Activated CD8-positive, alpha-beta memory T cell treated with anti-CD3 and anti-CD28 coated beads for 4 hours (primary cell): ENCODE measurements at regions not wholly inside any gene's neighbourhood (a gene's known extent, or its start where the extent isn't known, plus 50 kb on each side); places are given as distances from the start of the nearest gene placed in this dataset.
"Not testable (repeated sequence)": the region's sequence is repeated elsewhere in the genome, so short reads cannot be mapped to it uniquely, and the experiment has no call there.

Experiments used
- DNase-seq, 2 donors: peaks; one replicate each; pipeline ENCODE4 v3.0.0-alpha.2; 2020; ENCODE audit warnings: low read depth in 2 of 2

DNA sequence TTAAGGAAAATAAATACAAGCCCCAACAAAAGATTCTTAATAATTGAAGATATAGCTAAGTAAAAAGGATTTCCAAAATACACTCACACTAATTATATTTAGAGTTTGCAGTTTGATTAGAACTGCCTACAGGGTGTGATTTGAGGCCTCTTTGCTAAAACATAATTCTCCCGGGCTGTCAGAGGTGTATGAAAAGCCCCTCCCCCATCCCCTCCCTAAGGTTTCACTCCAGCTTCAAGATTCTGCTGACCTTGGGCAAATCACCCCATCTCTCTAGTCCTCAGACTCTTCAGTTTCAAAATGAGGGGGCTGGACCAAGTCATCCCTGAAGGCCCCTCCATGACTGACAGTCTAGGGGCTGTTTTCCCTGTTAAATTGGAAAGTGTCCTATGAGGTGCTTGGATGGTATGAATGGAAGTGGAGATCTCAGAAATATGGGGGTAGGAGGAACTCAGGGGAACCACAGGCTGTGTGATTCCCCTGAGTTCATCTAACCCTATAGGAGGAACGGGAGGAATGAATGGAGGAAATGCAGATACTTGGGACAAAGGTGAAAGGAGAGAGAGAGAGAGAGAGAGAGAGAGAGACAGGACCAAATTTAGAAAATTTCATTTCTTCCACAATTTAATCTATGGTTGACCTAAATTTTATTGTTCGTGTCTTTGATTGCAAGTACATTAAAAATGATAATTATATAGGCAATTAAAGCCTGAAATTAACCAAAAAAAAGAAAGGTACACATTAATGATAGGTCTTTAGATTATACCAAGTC is 107.5 kb downstream of the SPP2 start:
- no peak for DNase-seq

DNA sequence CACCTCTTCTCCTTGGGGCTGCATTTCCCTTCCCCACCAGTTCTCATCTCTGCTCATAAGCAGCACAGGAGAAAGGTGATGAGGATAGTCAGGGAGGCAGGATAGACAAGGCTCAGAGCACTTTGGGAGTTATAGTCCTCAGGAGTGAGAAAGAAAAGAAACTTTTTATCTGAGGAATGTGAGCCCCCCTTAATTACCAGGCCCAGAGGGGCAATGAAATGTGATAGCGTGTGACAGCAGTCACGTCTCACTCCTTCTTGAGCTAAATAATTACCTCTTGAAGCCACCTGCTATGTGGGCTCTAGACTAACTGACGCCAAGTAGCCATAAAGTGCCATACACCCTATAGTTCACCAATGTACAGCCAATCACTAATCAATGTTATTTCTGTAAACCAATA is 105.8 kb downstream of the SPP2 start:
- no peak for DNase-seq

DNA sequence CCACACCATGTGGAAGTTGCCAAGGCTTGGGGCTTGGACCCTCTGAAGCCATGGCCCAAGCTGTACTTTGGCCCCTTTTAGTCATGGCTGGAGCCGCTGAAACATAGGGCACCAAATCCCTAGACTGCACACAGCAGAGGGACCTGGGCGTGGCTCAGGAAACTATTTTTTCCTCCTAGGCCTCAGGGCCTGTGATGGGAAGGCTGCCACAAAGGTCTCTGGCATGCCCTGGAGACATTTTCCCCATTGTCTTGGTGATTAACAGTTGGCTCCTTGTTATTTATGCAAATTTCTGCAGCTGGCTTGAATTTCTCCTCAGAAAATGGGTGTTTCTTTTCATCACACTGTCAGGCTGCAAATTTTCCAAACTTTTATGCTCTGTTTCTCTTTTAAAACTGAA is 102.3 kb downstream of the SPP2 start:
- not testable (repeated sequence) for DNase-seq

DNA sequence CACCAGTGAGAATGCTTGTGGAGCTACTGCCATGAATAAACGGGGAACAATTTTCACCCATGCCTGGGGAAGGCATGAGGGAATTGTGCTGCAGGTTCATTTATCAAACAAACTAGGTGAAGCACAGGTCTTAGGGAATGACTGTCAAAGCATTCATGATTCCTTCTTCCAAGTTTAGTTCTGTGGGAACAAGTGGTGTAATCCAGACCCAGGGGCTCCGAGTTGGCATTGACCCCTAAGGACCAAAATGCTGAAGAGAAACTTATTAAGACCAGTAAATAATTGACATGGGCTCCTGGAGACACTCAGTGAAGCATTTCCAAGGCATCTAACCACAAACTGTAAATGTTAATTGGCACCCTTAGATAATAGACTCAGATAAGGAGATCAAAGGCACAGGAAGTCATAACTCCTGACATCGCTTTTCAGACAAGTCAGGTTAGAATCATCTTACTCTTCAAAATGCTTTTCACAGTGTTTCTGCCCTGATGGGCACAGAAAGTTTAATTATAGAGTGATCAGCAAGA is 96.9 kb downstream of the SPP2 start:
- DNase-seq, result no peak

DNA sequence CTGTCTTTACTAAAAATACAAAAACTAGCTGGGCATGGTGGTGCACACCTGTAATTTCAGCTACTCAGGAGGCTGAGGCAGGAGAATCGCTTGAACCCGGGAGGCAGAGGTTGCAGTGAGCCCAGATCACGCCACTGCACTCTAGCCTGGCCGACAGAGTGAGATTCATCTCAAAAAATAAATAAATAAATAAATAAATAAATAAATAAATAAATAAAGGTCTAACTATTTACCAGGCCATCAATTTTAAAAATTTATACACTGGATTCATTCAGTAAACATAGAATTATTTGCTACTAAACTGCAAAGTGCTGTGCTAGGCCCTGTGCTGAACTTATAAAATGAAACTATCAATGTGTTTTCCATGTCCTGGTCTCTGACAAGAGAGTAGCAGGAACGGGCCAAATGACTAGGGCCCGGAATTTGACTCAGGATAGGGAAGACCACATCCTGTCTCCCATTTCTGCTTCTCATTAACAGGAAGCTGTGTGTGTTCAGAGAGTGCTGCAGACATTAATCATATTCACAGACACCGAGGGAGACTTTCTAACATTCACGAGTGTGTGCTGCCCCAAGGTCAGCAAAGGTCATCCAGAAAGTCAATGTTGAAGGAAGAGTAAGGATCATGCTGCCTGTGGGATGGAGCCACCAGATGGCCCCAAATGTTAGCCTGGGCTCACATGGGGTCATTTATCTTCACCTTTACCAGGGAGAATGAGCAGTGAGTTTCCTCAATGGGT is 95.8 kb downstream of the SPP2 start:
- DNase-seq, result no peak

DNA sequence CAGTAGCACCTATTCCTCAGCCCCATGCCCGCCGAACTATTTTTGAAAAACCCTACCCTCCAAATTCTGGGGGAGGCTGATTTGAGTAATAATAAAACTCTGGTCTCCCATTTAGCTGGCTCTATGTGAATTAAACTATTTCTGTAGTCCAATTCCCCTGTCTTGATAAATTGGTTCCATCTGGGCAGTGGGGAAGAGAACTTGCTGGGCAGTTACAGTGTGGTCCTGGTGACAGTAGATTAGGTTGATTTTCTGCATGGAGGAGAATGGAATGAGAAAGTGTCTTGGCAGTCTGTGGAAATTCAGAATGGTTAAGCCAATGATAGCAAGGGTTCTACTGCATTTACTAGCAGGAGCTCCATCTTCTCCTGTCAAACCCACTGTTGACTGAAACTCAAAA is 95.0 kb downstream of the SPP2 start:
- no peak for DNase-seq

DNA sequence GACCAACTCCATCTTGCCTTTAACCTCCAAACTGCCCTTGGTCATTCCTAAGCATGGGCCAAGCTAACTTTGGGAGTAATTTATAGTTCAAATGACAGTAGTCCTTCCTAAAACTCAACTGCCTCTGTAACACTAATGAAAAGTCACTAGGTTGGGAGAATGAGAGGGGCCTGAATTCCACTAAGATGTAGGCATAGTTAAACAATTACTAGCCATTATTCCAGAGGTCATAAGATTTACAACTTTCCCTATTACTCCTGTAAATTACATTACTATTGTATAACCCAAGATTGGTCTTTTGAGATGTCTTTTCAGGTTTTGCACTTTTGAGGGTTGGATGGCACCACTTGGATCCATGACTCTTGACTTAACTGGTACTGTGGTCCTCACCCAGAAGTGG is 94.6 kb downstream of the SPP2 start:
- no peak for DNase-seq

DNA sequence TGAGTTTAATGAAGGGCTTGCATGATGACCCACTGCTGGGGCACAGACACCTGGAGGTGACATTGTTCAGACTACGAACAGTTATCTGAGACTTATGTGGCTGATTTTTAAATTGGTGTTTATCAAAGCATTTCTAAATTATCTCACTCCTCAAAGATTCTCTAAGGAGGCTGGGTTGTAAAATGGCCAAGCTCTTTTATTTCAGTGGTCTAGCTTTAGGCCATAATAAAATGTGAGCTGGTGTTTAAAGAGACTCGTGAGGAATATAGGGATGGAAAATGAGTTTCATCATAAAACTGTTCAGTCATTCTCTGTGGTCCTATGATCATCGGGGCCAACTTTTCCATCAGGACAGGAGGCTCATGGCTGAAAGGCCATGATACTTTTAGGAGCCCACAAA is 93.4 kb downstream of the SPP2 start:
- DNase-seq, result no peak

DNA sequence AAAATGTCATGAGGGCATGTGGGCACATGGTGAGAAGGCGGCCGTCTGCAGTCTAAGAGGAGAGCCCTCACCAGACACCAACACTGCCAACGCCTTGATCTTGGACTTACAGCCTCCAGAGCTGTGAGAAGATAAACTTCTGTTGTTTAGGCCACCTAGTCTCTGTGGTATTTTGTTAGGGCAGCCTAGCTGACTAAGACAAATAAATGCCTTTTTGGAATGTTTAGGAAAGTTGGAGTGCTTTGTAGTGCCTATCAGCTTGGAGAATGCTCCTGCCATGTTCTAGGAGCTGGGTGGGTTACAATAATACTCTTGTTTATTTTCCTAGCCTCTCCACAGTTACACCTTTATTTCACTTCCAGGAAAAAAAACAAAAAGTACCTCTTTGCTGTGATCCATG is 92.0 kb downstream of the SPP2 start:
- no peak for DNase-seq

DNA sequence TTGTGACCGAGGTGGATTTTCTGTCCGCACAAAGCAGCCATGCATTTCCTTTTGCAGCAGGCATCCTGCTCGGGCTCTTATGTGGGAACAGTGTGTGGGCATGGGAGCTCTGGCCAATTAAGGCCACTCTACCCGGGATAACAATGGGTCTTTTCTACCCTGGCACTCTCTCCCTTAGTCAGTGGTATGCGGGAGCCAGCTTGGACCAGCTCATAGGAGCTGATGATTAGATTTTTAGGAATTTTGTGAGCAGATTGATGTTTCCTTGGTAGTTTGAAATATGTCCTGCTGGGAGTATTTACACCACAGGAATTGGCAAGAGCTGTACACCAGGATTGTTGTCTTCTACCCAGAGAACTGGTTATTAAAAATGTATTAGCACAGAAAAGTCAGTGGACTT is 89.3 kb downstream of the SPP2 start:
- no peak for DNase-seq

DNA sequence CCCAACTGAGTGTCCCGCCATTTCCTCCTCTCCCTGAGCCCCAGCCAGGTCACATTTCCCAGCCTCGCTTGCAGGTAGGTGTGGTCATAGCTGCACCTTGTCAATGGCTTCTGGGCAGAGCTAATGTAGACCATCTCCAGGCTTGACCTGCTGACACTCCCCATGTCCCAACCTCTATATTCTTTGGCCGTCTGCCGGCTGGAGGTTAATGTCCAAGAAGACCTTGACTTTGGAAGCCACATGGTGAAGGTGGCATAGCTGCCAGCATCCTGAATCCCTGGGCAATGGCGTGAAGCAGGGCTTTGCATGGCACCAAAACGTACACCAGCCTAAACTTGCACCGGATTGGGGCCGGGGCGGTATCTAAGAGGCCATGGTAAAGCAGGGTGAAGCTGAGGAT is 88.3 kb downstream of the SPP2 start:
- no peak for DNase-seq

DNA sequence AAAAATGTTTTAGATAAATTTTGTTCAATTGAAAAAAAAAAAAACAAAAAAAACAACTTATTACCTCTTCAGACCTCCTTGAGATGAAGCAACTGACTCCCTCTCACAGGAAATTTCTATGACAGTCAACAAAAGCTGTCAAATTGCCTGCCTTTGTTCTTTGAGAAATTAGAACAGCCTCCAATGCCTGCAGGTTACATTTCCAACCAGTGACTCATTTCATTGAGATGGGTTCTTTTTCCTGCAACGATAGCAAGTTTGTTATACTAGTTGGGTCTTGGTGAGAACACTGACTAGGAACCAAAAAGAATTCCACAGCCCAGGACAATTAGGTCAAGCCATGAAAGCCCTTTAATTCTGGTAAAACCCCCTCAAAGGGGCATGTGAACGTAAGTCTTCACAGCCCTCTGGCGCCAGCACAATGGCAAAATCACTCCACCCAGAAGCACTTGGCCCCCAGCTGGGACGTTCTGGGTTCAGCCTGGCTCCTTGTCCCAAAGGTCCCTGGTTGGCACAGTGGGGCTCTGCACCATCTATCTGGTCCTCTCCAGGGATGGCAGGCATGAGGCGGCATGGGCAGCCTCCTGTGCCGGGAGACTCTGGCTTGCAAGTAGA is 87.0 kb downstream of the SPP2 start:
- no peak for DNase-seq

DNA sequence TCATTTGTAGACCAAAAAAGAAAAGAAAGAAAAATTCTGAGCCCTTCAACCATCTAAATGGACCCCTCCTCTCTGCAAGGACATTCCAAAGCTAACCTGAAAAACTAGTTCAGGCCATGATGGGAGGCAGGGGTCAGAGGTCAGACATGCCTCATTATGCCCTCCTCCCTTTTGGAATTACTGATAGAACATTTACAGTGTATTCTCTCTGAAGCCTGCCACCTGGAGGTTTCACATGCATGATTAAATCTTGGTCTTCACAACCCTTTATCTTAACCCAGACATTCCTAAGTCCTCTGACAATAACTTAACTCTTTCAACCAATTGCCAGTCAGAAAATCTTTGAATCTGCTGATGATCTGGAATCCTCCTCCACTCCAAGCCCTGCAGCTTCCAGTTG is 86.0 kb downstream of the SPP2 start:
- no peak for DNase-seq

DNA sequence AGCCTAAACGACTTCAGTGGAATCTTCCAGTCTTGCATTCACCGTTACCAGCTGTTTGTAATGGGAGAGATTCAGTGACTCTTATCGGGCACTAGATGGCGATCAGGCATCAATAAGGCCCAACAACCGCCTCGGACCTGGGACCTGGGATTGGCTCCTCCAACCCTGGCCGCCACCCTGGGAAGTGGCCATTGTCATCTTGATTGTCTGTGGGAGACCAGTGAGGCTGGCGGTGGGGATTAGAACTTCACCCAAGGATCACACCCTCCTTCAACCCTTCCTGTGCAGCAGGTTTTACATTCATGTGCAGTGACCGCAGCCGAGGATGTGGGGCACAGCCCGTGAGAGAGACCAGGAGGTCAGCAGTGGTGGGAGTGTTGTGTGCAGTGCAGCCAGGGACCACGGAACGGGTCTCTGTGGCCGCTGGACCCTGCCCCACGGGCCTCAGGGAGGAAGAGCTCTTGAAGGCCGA is 85.3 kb downstream of the SPP2 start:
- peak in 1 of 2 donors; percentile 8 for DNase-seq

DNA sequence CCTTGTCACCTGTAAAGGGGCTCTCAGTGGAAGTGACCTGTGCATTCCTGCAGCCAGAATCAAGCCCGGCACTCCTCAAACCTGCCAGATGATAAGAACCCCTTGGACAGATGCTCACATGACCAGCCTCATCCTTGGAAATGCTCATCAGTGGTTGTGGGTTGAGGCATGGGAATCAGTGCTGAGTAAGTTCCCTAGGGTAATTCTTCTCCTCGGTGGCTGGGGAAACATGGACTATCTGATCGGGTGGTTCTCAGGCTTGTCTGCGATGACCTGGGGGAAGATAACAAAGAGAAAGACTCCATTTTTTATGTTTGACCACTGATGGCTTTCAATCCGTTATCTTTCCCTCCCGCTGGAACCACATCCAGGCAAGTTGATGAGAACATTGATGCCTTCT is 84.0 kb downstream of the SPP2 start:
- no peak for DNase-seq

DNA sequence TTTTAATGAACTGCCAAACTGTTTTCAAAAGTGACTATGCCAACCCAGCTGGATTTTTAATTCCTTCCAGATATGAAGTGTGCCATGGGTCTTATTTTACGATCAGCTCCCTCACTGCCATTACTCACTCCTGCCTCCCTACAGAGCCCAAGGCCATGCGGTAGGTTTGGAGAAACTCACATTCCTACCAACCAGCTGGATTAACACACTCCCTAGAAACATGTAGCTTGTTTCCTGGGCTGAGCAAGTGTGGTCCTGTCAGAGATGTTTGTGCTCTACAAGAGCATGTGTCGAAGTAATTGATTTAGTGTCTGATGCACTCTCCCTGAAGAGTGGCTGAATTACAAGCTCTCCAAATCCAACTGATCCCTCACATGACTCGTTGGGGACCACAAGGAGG is 82.5 kb downstream of the SPP2 start:
- no peak for DNase-seq

DNA sequence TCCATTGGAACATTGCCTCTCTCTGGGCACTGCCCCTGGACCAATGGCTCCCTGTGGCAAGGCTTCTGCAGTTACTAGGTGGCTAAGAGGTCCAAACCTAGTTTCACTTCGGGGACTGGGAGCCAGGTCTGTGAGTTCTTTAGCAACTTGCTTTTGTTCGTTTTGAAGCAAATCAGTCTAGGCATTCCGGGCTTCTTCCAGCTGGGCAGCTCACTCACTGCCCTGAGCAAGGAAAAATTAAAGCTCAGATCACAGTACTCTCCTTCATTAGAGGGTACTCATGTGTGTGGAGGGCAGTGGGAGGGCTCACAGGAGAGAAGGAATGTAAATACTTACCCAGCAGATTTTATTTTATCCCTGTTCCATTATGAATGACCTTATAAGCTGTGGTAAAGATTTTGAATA is 80.3 kb downstream of the SPP2 start:
- no peak for DNase-seq

DNA sequence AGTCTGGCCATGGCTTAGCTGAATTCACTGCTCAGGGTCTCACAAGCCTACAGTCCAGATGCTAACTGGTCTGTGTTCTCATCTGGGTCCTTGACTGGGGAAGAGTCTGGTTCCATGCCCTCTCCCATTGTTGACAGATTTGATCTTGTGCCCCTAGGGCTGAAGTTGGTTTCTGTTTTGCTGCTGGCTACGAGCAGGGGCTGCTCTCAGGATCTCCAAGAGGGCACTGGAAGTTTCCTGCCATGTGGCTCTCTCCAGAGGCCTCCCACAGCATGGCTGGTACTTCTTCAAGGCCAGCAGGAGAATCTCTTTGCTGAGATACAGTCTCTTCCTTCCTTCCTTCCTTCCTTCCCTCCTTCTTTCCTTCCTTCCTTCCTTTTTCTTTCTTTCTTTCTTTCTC is 78.1 kb downstream of the SPP2 start:
- DNase-seq, result no peak
